Cardiac muscle cell (in vitro differentiated cells and primary cell): ENCODE measurements at regions not wholly inside any gene's neighbourhood (a gene's known extent, or its start where the extent isn't known, plus 50 kb on each side); places are given as distances from the start of the nearest gene placed in this dataset.
"Not testable (repeated sequence)": the region's sequence is repeated elsewhere in the genome, so short reads cannot be mapped to it uniquely, and the experiment has no call there.

Experiments
- DNase-seq, 2 donors: peaks; one replicate each; pipeline versions ENCODE4 v3.0.0 to v3.0.0-alpha.2; 2010 to 2017; ENCODE audit warnings: low read depth in 1 of 2, low spot score in 1 of 2
- H3K27ac ChIP-seq: fragments of 200-600 bp; sonication (generic); 2 replicates; pipeline ENCODE4 v1.5.1; 2016
- H3K27me3 ChIP-seq: fragments of 200-600 bp; sonication (generic); 2 replicates; pipeline ENCODE4 v1.6.0; 2016; ENCODE audit warnings: control low read depth
- H3K36me3 ChIP-seq: fragments of 200-600 bp; sonication (generic); 2 replicates; pipeline ENCODE4 v1.5.1; 2016; ENCODE audit warnings: control low read depth
- H3K4me1 ChIP-seq: fragments of 200-600 bp; sonication (generic); 2 replicates; pipeline ENCODE4 v1.8.1; 2017; ENCODE audit warnings: low read depth, mild to moderate bottlenecking, mixed run types
- H3K4me3 ChIP-seq: fragments of 200-600 bp; sonication (generic); 2 replicates; pipeline ENCODE4 v1.5.1; 2016; ENCODE audit warnings: mild to moderate bottlenecking
- H3K9me3 ChIP-seq: fragments of 200-600 bp; sonication (generic); 2 replicates; pipeline ENCODE4 v1.5.1; 2017; ENCODE audit warnings: low read depth, mild to moderate bottlenecking, control low read depth
- TF ChIP-seq, protein P1 (sequence below): IDR thresholded peaks from 2 replicates; pipeline ENCODE4 v1.5.1; 2012; ENCODE audit warnings: low read depth, mild to moderate bottlenecking, low read length

DNA sequence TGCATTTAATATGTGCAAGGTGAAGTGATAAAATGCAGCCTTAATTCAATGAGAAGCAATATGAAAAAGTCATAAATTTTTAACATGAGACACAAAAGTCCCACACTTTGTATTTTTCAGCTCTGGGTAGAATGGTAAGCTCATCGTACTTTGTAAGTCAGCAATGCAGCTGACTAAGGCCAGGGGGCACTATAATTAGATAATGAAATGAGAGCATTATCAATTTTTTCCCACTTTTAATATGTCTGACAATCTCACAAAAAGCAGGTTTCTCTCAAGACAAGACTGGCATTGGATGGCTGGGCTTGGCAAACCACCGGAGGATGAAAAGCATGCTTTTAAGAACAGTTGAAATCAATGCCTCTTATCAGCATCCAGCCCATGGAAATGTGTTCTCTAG lies 162.8 kb downstream of the FAM174A start:
- H3K4me3 ChIP-seq = no peak overlapping the region
- no peak overlapping the region for H3K27ac ChIP-seq
- TF ChIP-seq, protein P1, sequence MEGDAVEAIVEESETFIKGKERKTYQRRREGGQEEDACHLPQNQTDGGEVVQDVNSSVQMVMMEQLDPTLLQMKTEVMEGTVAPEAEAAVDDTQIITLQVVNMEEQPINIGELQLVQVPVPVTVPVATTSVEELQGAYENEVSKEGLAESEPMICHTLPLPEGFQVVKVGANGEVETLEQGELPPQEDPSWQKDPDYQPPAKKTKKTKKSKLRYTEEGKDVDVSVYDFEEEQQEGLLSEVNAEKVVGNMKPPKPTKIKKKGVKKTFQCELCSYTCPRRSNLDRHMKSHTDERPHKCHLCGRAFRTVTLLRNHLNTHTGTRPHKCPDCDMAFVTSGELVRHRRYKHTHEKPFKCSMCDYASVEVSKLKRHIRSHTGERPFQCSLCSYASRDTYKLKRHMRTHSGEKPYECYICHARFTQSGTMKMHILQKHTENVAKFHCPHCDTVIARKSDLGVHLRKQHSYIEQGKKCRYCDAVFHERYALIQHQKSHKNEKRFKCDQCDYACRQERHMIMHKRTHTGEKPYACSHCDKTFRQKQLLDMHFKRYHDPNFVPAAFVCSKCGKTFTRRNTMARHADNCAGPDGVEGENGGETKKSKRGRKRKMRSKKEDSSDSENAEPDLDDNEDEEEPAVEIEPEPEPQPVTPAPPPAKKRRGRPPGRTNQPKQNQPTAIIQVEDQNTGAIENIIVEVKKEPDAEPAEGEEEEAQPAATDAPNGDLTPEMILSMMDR = peak; percentile 27
- no peaks in the 10 kb centered on the region for H3K9me3 ChIP-seq
- no peaks in the 10 kb centered on the region for H3K27me3 ChIP-seq
- no peak for DNase-seq
- no peaks in the 10 kb centered on the region for H3K4me1 ChIP-seq
- no peaks in the 10 kb centered on the region for H3K36me3 ChIP-seq

DNA sequence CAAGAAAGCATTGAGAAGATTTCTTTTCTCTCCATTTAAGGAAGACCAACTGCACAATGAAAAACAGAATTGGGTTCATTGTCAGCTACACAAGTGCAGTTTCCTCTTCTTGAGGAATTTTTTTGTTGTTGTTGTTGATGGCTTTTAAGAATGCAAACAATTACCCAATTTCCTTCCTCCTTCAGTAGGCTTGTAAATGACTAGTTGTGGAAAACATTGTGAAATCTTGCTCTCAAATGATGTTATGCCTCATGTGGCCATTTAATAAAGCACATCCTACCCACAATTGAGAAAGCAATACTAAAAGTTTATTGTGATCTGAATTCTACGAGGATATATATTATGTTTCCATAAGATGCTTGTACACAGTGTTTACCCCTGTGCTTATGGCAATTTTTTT lies 171.6 kb downstream of the FAM174A start:
- peak in 1 of 2 donors; percentile 71 for DNase-seq
- Histone ChIP-seq H3K27me3 (no peaks in the 10 kb centered on the region), H3K27ac (no peak overlapping the region), H3K9me3 (no peaks in the 10 kb centered on the region), H3K36me3 (no peaks in the 10 kb centered on the region), H3K4me1 (no peaks in the 10 kb centered on the region), H3K4me3 (no peak overlapping the region)
- TF ChIP-seq, protein P1 = peak; percentile 47

DNA sequence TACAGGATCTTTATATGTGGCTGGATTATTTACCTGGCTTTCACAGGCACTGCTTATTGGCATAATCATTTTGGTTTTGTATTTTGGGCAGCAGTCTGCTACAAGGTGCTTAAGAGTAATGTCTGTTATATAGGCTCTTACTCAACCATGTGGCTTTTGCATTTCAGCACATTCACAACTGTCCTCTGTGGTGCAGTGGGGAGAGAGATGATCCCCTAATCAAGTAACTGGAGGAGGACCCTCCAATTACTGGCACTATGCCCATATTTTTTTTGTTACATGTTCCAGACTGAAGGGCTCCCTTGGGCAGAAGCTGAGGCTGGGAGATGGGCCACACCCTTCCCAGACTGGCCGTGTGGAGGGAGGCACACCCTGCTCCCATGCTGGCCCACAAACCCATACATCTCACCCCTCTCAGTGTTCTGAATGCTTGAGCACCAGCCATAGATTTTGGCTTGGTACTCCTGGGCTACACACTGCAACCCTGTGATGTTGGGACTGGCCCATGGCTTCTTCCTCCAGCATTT lies 173.5 kb downstream of the FAM174A start:
- no peaks in the 10 kb centered on the region for H3K27me3 ChIP-seq
- no peak for DNase-seq
- H3K4me3 ChIP-seq = no peak overlapping the region
- TF ChIP-seq, protein P1 = no peak
- no peaks in the 10 kb centered on the region for H3K4me1 ChIP-seq
- no peaks in the 10 kb centered on the region for H3K36me3 ChIP-seq
- no peaks in the 10 kb centered on the region for H3K9me3 ChIP-seq
- H3K27ac ChIP-seq = no peak overlapping the region

DNA sequence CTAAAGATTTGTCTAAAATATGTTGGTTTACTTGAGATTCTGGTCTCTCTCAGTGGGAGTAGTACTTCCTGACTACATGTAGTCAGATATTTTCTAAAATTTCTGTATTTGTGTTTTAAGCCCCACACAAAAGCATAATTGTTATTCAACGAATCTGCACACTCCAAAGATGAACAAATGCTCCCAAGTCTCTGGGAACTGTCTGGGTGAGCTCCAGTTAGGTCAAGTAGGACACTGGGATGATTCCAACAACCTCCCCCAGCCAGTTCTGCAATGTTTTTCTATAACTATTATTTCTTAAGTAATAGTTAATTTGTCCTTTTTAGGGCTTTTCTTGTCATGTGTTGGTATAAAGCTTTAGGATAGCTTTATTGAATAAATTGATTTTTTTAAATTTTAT lies 174.6 kb downstream of the FAM174A start:
- DNase-seq = peak in 1 of 2 donors; percentile 60
- H3K27me3 ChIP-seq = no peaks in the 10 kb centered on the region

DNA sequence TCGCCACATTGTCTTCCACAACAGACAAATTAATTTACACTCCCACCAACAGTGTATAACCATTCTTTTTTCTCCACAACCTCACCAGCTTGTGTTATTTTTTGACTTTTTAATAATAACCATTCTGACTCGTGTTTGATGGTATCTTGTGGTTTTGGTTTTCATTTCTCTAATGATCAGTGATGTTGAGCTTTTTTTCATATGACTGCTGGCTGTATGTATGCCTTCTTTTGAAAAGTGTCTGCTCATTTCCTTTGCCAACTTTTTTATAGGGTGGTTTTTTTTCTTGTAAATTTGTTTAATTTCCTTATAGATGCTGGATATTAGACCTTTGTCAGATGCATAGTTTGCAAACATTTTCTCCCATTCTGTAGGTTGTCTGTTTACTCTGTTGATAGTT lies 179.6 kb downstream of the FAM174A start:
- H3K36me3 ChIP-seq, H3K27me3 ChIP-seq, H3K9me3 ChIP-seq, H3K4me1 ChIP-seq, H3K27ac ChIP-seq, H3K4me3 ChIP-seq, DNase-seq: not testable (repeated sequence)

More for the DNA sequence above, 174.6 kb downstream of the FAM174A start:
- Histone ChIP-seq H3K9me3 (no peaks in the 10 kb centered on the region), H3K27ac (no peak overlapping the region), H3K4me1 (no peaks in the 10 kb centered on the region), H3K4me3 (no peak overlapping the region), H3K36me3 (no peaks in the 10 kb centered on the region)
- TF ChIP-seq, protein P1 = no peak

DNA sequence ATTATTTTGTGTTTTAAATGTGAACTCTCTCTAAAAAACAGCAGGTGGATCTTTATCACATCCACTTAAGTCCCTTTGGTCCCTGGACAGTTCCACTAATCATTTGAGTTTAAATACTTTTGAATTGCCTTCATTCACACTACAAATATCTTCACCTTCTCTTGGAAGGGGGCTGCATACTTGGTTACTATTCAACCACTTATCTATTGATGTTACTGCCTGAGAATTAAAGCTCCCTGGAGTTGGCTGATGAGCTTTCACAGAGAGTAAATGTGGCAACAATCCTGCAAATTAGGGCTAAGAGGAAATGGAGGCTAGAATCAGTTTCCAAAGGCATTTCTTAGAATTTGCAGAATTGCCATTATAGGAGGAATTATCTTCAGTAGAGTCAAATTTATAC lies 180.4 kb downstream of the ST8SIA4 start:
- Histone ChIP-seq H3K27ac (no peak overlapping the region), H3K4me3 (no peak overlapping the region), H3K36me3 (no peaks in the 10 kb centered on the region), H3K27me3 (no peaks in the 10 kb centered on the region), H3K9me3 (no peaks in the 10 kb centered on the region), H3K4me1 (no peaks in the 10 kb centered on the region)
- TF ChIP-seq, protein P1 = no peak
- DNase-seq = no peak
